Liver (tissue), 8 donors: ENCODE measurements at regions not wholly inside any gene's neighbourhood (a gene's known extent, or its start where the extent isn't known, plus 50 kb on each side); places are given as distances from the start of the nearest gene placed in this dataset.

ENCODE experiments used
- DNase-seq: peaks from one replicate; pipeline ENCODE4 v3.0.0-alpha.2; 2017; ENCODE audit warnings: low spot score
- H3K27ac ChIP-seq, 2 donors: one replicate each; pipeline ENCODE4 v1.7.0; 2013; ENCODE audit warnings: inconsistent platforms in 2 of 2, low read length in 2 of 2, control low read depth in 1 of 2, low read depth in 1 of 2, mild to moderate bottlenecking in 1 of 2
- H3K27me3 ChIP-seq, 4 donors: one replicate each; pipeline versions ENCODE4 v1.6.1 to v1.7.0; 2013; ENCODE audit warnings: low read length in 3 of 4, inconsistent platforms in 1 of 4, mild to moderate bottlenecking in 1 of 4, moderate library complexity in 1 of 4; ENCODE audit not compliant: control insufficient read depth in 4 of 4, insufficient read depth in 4 of 4
- H3K36me3 ChIP-seq, 4 donors: one replicate each; pipeline versions ENCODE4 v1.6.1 to v1.7.0; 2013; ENCODE audit warnings: low read length in 3 of 4, mild to moderate bottlenecking in 3 of 4, low read depth in 1 of 4, moderate library complexity in 1 of 4; ENCODE audit not compliant: control insufficient read depth in 4 of 4, insufficient read depth in 3 of 4
- H3K4me1 ChIP-seq, 4 donors: one replicate each; pipeline versions ENCODE4 v1.6.1 to v1.7.0; 2013; ENCODE audit warnings: low read length in 3 of 4, mild to moderate bottlenecking in 3 of 4, moderate library complexity in 1 of 4; ENCODE audit not compliant: control insufficient read depth in 4 of 4, insufficient read depth in 4 of 4
- H3K4me3 ChIP-seq, 3 donors: one replicate each; pipeline versions ENCODE4 v1.6.1 to v1.7.0; 2013; ENCODE audit warnings: low read length in 3 of 3, control low read depth in 1 of 3, low read depth in 1 of 3, mild to moderate bottlenecking in 1 of 3
- H3K9ac ChIP-seq, 2 donors: one replicate each; pipeline ENCODE4 v1.7.0; 2013; ENCODE audit warnings: low read length in 2 of 2, mild to moderate bottlenecking in 2 of 2, moderate library complexity in 2 of 2, control low read depth in 1 of 2, low read depth in 1 of 2
- H3K9me3 ChIP-seq, 4 donors: one replicate each; pipeline versions ENCODE4 v1.6.1 to v1.7.0; 2013; ENCODE audit warnings: low read length in 3 of 4; ENCODE audit not compliant: control insufficient read depth in 4 of 4
- ATF3 ChIP-seq: IDR thresholded peaks from 2 replicates; pipeline ENCODE4 v1.6.1; 2016; ENCODE audit warnings: antibody characterized with exemption
- CTCF ChIP-seq: fragments of 150-350 bp; IDR thresholded peaks from 2 replicates; pipeline ENCODE4 v1.5.1; 2017; ENCODE audit warnings: improper control_type of control experiment, low read depth, low read length; ENCODE audit not compliant: missing input control
- FOXA1 ChIP-seq: IDR thresholded peaks from 2 replicates; pipeline ENCODE4 v1.6.1; 2016; ENCODE audit warnings: antibody characterized with exemption
- FOXA2 ChIP-seq: IDR thresholded peaks from 2 replicates; pipeline ENCODE4 v1.6.1; 2016; ENCODE audit warnings: antibody characterized with exemption
- GABPA ChIP-seq, 2 donors: IDR thresholded peaks in 1 of 2; conservative IDR thresholded peaks in 1 of 2; 2 replicates each; pipeline ENCODE4 v1.6.1; 2016; ENCODE audit warnings: antibody characterized with exemption in 2 of 2, mild to moderate bottlenecking in 1 of 2, moderate library complexity in 1 of 2
- HNF4G ChIP-seq: IDR thresholded peaks from 2 replicates; pipeline ENCODE4 v1.6.1; 2016; ENCODE audit warnings: antibody characterized with exemption
- JUND ChIP-seq, 2 donors: IDR thresholded peaks; 2 replicates each; pipeline ENCODE4 v1.6.1; 2016; ENCODE audit warnings: antibody characterized with exemption in 2 of 2
- MAX ChIP-seq: IDR thresholded peaks from 2 replicates; pipeline ENCODE4 v1.6.1; 2016; ENCODE audit warnings: antibody characterized with exemption
- NR2F2 ChIP-seq: IDR thresholded peaks from 2 replicates; pipeline ENCODE4 v1.6.1; 2016; ENCODE audit warnings: antibody characterized with exemption
- REST ChIP-seq: IDR thresholded peaks from 2 replicates; pipeline ENCODE4 v1.6.1; 2016; ENCODE audit warnings: antibody characterized with exemption, mild to moderate bottlenecking
- SP1 ChIP-seq: IDR thresholded peaks from 2 replicates; pipeline ENCODE4 v1.6.1; 2018; ENCODE audit warnings: antibody characterized with exemption, mild to moderate bottlenecking
- TAF1 ChIP-seq: conservative IDR thresholded peaks from 2 replicates; pipeline ENCODE4 v1.6.1; 2016; ENCODE audit warnings: antibody characterized with exemption, mild to moderate bottlenecking
- YY1 ChIP-seq: IDR thresholded peaks from 2 replicates; pipeline ENCODE4 v1.6.1; 2016; ENCODE audit warnings: antibody characterized with exemption, mild to moderate bottlenecking
- WGBS: extraction: QIAGEN DNeasy Blood & Tissue Kit; methylation state at CpG from one replicate; pipeline ENCODE4 v1.1.7; 2013; 5-methylcytosine and 5-hydroxymethylcytosine counted together
- donor health status: healthy.
- donor health status: healthy.
- donor health status: healthy.
- donor health status: healthy.
- donor health status: healthy.

GRCh38 chr3:104066658-104067057 lies 1300.1 kb upstream of the ALCAM start (continued):
- TF ChIP-seq GABPA (IDR thresholded peaks at IDR 0.05 in 1 of 2, conservative IDR thresholded peaks at IDR 0.05 in 1 of 2) = no peak
- no peak for TF ChIP-seq JUND (IDR thresholded peaks at IDR 0.05)
- TF ChIP-seq FOXA1 = no peak
- no peak for TF ChIP-seq NR2F2

- no peak overlapping the region for H3K9ac ChIP-seq
- H3K27me3 ChIP-seq = no peaks in the 10 kb centered on the region
- DNase-seq = no peak
- H3K36me3 ChIP-seq = no peaks in the 10 kb centered on the region
- no peak overlapping the region for H3K4me3 ChIP-seq
- H3K27ac ChIP-seq = no peak overlapping the region
- no peak for TF ChIP-seq TAF1
- 79% methylated on average over 3 of the region's 3 CpGs for WGBS
- H3K9me3 ChIP-seq = no peaks in the 10 kb centered on the region
- H3K4me1 ChIP-seq = no peaks in the 10 kb centered on the region
These were observed 1297.6 kb upstream of the ALCAM start for GRCh38 chr3:104069114-104069513.

GRCh38 chr3:104070906-104071305 lies 1295.8 kb upstream of the ALCAM start:
- 69% methylated on average over 1 of the region's 1 CpG for WGBS
- H3K4me3 ChIP-seq = no peak overlapping the region
- no peaks in the 10 kb centered on the region for H3K27me3 ChIP-seq
- no peaks in the 10 kb centered on the region for H3K36me3 ChIP-seq
- H3K4me1 ChIP-seq = no peaks in the 10 kb centered on the region
- TF ChIP-seq CTCF (no peak), REST (no peak), YY1 (no peak), ATF3 (no peak), SP1 (no peak), FOXA2 (no peak), HNF4G (no peak), MAX (no peak), JUND (IDR thresholded peaks at IDR 0.05) (no peak), FOXA1 (no peak), NR2F2 (no peak)
- no peak overlapping the region for H3K9ac ChIP-seq
- H3K9me3 ChIP-seq = no peaks in the 10 kb centered on the region
- no peak for DNase-seq
- no peak overlapping the region for H3K27ac ChIP-seq
